PFSK-1 (cell line): ENCODE measurements at regions not wholly inside any gene's neighbourhood (a gene's known extent, or its start where the extent isn't known, plus 50 kb on each side); places are given as distances from the start of the nearest gene placed in this dataset.

ENCODE experiments used
- POLR2AphosphoS5 ChIP-seq: IDR thresholded peaks from 2 replicates; pipeline ENCODE4 v1.6.1; 2012; ENCODE audit warnings: low read depth, mild to moderate bottlenecking, control low read depth, low read length, moderate library complexity
- SIN3A ChIP-seq: IDR thresholded peaks from 2 replicates; pipeline ENCODE4 v1.6.1; 2012; ENCODE audit warnings: mild to moderate bottlenecking, low read length, moderate library complexity, borderline replicate concordance; ENCODE audit not compliant: insufficient read depth
- TAF1 ChIP-seq: IDR thresholded peaks from 2 replicates; pipeline ENCODE4 v1.6.1; 2012; ENCODE audit warnings: low read length, control low read depth, borderline replicate concordance; ENCODE audit not compliant: insufficient read depth
- TF ChIP-seq, protein P1 (sequence below), 2 experiments: IDR thresholded peaks; 2 replicates each; pipeline versions ENCODE4 v1.6.1 to v1.8.0; 2011 to 2012; ENCODE audit warnings: low read depth in 2 of 2, low read length in 2 of 2, control low read depth in 1 of 2, inconsistent platforms in 1 of 2, mild to moderate bottlenecking in 1 of 2, moderate library complexity in 1 of 2; ENCODE audit not compliant: insufficient read depth in 1 of 2

DNA sequence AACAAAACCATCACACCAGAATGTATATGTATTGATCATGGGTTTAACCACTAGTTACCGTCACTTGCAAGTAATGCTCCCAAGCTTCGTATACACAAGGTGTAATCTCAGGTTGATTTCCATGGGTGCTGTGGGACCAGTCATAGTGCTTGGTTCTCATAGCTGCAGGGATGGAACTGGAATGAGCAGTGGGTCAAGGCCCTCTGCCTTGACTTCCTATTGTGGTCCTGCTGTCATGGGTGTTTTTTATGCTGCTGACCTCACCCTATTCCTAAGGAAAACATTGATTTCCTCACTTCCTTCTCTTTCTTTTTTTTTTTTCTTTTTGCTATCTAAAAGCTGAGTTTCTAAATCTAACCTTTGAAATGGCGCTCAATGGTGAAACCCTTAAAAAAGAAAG is 325.6 kb upstream of the RASGRP1 start:
- TF ChIP-seq TAF1, result no peak
- TF ChIP-seq, protein P1, sequence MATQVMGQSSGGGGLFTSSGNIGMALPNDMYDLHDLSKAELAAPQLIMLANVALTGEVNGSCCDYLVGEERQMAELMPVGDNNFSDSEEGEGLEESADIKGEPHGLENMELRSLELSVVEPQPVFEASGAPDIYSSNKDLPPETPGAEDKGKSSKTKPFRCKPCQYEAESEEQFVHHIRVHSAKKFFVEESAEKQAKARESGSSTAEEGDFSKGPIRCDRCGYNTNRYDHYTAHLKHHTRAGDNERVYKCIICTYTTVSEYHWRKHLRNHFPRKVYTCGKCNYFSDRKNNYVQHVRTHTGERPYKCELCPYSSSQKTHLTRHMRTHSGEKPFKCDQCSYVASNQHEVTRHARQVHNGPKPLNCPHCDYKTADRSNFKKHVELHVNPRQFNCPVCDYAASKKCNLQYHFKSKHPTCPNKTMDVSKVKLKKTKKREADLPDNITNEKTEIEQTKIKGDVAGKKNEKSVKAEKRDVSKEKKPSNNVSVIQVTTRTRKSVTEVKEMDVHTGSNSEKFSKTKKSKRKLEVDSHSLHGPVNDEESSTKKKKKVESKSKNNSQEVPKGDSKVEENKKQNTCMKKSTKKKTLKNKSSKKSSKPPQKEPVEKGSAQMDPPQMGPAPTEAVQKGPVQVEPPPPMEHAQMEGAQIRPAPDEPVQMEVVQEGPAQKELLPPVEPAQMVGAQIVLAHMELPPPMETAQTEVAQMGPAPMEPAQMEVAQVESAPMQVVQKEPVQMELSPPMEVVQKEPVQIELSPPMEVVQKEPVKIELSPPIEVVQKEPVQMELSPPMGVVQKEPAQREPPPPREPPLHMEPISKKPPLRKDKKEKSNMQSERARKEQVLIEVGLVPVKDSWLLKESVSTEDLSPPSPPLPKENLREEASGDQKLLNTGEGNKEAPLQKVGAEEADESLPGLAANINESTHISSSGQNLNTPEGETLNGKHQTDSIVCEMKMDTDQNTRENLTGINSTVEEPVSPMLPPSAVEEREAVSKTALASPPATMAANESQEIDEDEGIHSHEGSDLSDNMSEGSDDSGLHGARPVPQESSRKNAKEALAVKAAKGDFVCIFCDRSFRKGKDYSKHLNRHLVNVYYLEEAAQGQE (IDR thresholded peaks at IDR 0.05; ENCODE audit: insufficient read depth in 1 of 2, low read depth in 2 of 2, low read length in 2 of 2), result no peak
- no peak for TF ChIP-seq POLR2AphosphoS5
- no peak for TF ChIP-seq SIN3A
